HG03571 (cell line): ENCODE measurements at regions not wholly inside any gene's neighbourhood (a gene's known extent, or its start where the extent isn't known, plus 50 kb on each side); places are given as distances from the start of the nearest gene placed in this dataset.
"Not testable (repeated sequence)": the region's sequence is repeated elsewhere in the genome, so short reads cannot be mapped to it uniquely, and the experiment has no call there.

Experiments
- ATAC-seq: cut with Tn5 transposase; IDR thresholded peaks from one replicate; pipeline ENCODE4 v1.9.1; 2021; ENCODE audit not compliant: unreplicated experiment

- no peak for ATAC-seq
Observed at GRCh38 chr2:146777181-146777580, 1067.6 kb upstream of the ACVR2A start.

- no peak for ATAC-seq
Observed at GRCh38 chr2:146776596-146776995, 1068.2 kb upstream of the ACVR2A start.

GRCh38 chr2:146771531-146771930 lies 1073.3 kb upstream of the ACVR2A start:
- ATAC-seq: no peak

- no peak for ATAC-seq
Observed at GRCh38 chr2:146764301-146764700, 1080.5 kb upstream of the ACVR2A start.

GRCh38 chr2:146762786-146763185 lies 1082.0 kb upstream of the ACVR2A start:
- ATAC-seq: no peak

GRCh38 chr2:146754606-146755005 lies 1090.2 kb upstream of the ACVR2A start:
- ATAC-seq: no peak

- no peak for ATAC-seq
Observed at GRCh38 chr2:146748046-146748445, 1096.8 kb upstream of the ACVR2A start.

- ATAC-seq: no peak
Observed at GRCh38 chr2:146741260-146741659, 1103.6 kb upstream of the ACVR2A start.

- no peak for ATAC-seq
Observed at GRCh38 chr2:146734821-146735190, 1110.0 kb upstream of the ACVR2A start.

GRCh38 chr2:146734042-146734820 lies 1110.6 kb upstream of the ACVR2A start:
- no peak for ATAC-seq

- no peak for ATAC-seq
Observed at GRCh38 chr2:146730882-146731281, 1113.9 kb upstream of the ACVR2A start.

GRCh38 chr2:146721486-146721885 lies 1123.3 kb upstream of the ACVR2A start:
- ATAC-seq: no peak

- no peak for ATAC-seq
Observed at GRCh38 chr2:146720170-146720569, 1124.7 kb upstream of the ACVR2A start.

GRCh38 chr2:146716591-146716990 lies 1128.2 kb upstream of the ACVR2A start:
- ATAC-seq: no peak

GRCh38 chr2:146709004-146709403 lies 1135.8 kb upstream of the ACVR2A start:
- no peak for ATAC-seq

- no peak for ATAC-seq
Observed at GRCh38 chr2:146701183-146701582, 1143.6 kb upstream of the ACVR2A start.

- ATAC-seq: no peak
Observed at GRCh38 chr2:146697307-146697706, 1147.5 kb upstream of the ACVR2A start.

GRCh38 chr2:146696787-146697186 lies 1148.0 kb upstream of the ACVR2A start:
- ATAC-seq: not testable (repeated sequence)

GRCh38 chr2:146681991-146682390 lies 1162.8 kb upstream of the ACVR2A start:
- no peak for ATAC-seq

- no peak for ATAC-seq
Observed at GRCh38 chr2:146678516-146678915, 1166.3 kb upstream of the ACVR2A start.

GRCh38 chr2:146677280-146677679 lies 1167.5 kb upstream of the ACVR2A start:
- no peak for ATAC-seq

GRCh38 chr2:146669735-146670134 lies 1175.1 kb upstream of the ACVR2A start:
- no peak for ATAC-seq

GRCh38 chr2:146666340-146666739 lies 1178.5 kb upstream of the ACVR2A start:
- no peak for ATAC-seq
